Prostate gland (tissue), 2 donors: ENCODE measurements at regions not wholly inside any gene's neighbourhood (a gene's known extent, or its start where the extent isn't known, plus 50 kb on each side); places are given as distances from the start of the nearest gene placed in this dataset.

Experiments
- DNase-seq: peaks from one replicate; pipeline ENCODE4 v3.0.0-alpha.2; 2019; ENCODE audit warnings: low spot score
- H3K27ac ChIP-seq, 2 donors: fragments of 200-600 bp; sonication (generic); 2 replicates each; pipeline ENCODE4 v1.5.1; 2017 to 2019
- H3K27me3 ChIP-seq: fragments of 200-600 bp; sonication (generic); replicated peaks from 2 replicates; pipeline ENCODE4 v1.5.1; 2019; ENCODE audit not compliant: insufficient read depth
- H3K36me3 ChIP-seq, 2 donors: fragments of 200-600 bp; sonication (generic); 1 replicate in 1 of 2; 2 replicates in 1 of 2; pipeline versions ENCODE4 v1.5.1 to v1.8.1; 2017 to 2019
- H3K4me1 ChIP-seq: fragments of 200-600 bp; sonication (generic); replicated peaks from 2 replicates; pipeline ENCODE4 v1.5.1; 2019
- H3K4me3 ChIP-seq, 2 donors: fragments of 200-600 bp; sonication (generic); 2 replicates each; pipeline ENCODE4 v1.5.1; 2017 to 2019
- H3K9me3 ChIP-seq: fragments of 200-600 bp; sonication (generic); 2 replicates; pipeline ENCODE4 v1.5.1; 2017
- POLR2A ChIP-seq: fragments of 450-650 bp; IDR thresholded peaks from one replicate; pipeline ENCODE4 v1.6.1; 2016; ENCODE audit warnings: antibody characterized with exemption, mild to moderate bottlenecking
- POLR2AphosphoS5 ChIP-seq: sonication (generic); formaldehyde crosslinking; IDR thresholded peaks from one replicate; pipeline ENCODE4 v1.6.1; 2017; ENCODE audit warnings: antibody characterized with exemption
- WGBS: methylation state at CpG from one replicate; pipeline ENCODE4 v1.1.5; 2018; 5-methylcytosine and 5-hydroxymethylcytosine counted together
- intact Hi-C: fragments of 100-400 bp; cut with DNase I; formaldehyde crosslinking; loops from one replicate; pipeline ENCODE4 v1.14.2; 2022
- TF ChIP-seq, protein P1 (sequence below), 4 experiments: fragments of 200-600 bp in 2 of 4; fragments of 450-650 bp in 2 of 4; sonication (generic) in 2 of 4; IDR thresholded peaks; 1 replicate in 3 of 4; 2 replicates in 1 of 4; pipeline ENCODE4 v1.5.1; 2016 to 2019; ENCODE audit warnings: antibody characterized with exemption in 4 of 4, mild to moderate bottlenecking in 2 of 4, moderate library complexity in 2 of 4

DNA sequence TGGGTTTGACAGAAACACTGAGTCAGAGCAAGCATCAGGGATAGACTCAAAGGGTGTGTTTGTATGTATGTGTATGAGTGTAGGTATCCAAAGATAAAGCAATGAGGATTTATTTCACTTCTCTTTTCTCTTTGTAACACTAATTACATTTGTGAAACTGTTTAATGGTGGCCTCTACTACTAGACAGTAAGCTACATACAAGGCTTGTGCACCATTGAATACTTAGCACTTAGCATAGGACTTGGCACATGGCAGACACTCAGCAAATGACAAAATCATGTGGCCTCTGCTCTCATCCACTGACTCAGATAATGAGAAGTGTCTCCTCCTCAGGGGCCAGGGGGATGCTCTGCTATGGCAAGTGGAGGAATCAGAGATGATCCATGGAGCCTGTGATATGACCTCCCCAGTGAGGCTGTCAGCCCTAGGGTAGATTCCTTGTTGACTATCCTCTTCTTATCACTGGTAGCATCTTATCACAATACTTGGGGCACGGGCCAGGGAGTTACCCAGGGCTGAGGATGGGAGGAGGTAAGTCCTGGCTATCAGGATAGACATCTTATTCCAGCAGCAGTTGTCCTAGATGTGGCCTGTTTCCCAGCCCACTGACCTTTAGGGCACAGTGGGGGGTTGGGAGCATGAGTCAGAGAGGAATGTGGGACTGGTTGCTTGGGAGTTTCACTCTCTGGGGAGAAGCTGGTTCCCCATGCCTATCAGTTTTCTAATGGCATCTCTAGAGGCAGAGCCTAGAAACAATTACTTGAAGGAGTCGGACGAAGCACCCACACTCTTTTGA lies 71.2 kb upstream of the HOXC13 start:
- WGBS = 21% methylated on average over 3 of the region's 3 CpGs
- TF ChIP-seq POLR2AphosphoS5 (no peak), POLR2A (no peak)
- TF ChIP-seq, protein P1, sequence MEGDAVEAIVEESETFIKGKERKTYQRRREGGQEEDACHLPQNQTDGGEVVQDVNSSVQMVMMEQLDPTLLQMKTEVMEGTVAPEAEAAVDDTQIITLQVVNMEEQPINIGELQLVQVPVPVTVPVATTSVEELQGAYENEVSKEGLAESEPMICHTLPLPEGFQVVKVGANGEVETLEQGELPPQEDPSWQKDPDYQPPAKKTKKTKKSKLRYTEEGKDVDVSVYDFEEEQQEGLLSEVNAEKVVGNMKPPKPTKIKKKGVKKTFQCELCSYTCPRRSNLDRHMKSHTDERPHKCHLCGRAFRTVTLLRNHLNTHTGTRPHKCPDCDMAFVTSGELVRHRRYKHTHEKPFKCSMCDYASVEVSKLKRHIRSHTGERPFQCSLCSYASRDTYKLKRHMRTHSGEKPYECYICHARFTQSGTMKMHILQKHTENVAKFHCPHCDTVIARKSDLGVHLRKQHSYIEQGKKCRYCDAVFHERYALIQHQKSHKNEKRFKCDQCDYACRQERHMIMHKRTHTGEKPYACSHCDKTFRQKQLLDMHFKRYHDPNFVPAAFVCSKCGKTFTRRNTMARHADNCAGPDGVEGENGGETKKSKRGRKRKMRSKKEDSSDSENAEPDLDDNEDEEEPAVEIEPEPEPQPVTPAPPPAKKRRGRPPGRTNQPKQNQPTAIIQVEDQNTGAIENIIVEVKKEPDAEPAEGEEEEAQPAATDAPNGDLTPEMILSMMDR (IDR thresholded peaks at IDR 0.05) = no peak
- Histone ChIP-seq H3K27me3 (no peaks in the 10 kb centered on the region), H3K9me3 (no peaks in the 10 kb centered on the region), H3K4me3 (no peak overlapping the region), H3K4me1 (no peaks in the 10 kb centered on the region), H3K27ac (no peak overlapping the region), H3K36me3 (no peaks in the 10 kb centered on the region)
- intact Hi-C loops = no loop called here
- DNase-seq = no peak

DNA sequence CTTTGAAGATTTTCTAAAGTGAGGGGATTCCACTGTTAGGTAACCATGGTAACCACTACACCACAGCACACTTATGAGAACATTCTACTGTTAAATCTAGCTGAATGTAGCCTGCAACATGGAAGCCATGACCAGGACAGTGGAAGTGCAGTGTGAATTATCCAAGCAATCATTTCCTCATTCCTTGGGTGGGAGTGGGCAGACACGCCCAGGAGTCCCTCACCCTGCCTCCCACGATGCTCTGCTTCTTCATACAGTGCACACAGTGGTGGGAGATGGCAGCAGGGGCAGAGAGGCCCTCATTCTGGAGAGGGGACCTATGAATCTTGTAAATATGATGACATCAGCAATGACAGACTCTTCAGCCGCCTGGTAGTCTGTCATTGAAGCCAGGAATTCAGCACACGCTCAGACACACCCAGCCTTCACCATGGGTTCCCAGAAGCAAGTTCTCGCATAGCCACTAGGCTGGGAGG lies 70.1 kb upstream of the HOXC13 start:
- intact Hi-C loops = no loop called here

DNA sequence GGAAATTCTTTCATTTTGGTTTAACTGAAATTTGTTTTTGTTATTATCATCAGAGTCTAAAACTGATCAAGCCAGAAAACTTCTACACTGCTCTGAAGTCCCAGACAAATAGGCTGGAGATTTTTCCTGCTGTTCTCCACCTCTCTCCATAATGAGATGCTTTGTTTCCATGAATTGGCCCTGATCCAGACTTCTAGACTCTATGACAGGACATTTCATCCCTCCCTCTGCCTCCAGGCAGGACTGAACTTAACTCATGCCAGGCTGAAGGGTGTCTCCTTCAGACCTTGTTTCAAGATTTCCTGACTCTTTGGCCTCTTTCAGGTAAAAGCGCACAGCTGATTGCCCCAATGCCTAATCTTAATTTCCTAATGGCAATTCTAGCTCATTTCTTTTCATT lies 69.1 kb upstream of the HOXC13 start:
- Histone ChIP-seq H3K36me3 (no peaks in the 10 kb centered on the region), H3K4me3 (no peak overlapping the region), H3K27ac (no peak overlapping the region), H3K27me3 (no peaks in the 10 kb centered on the region), H3K9me3 (no peaks in the 10 kb centered on the region), H3K4me1 (no peaks in the 10 kb centered on the region)
- WGBS = 90% methylated on average over 1 of the region's 1 CpG
- intact Hi-C loops = no loop called here
- no peak for DNase-seq
- TF ChIP-seq POLR2AphosphoS5 = no peak
- TF ChIP-seq, protein P1 (IDR thresholded peaks at IDR 0.05) = no peak
- TF ChIP-seq POLR2A = no peak

More for the DNA sequence above, 70.1 kb upstream of the HOXC13 start:
- Histone ChIP-seq H3K4me3 (no peak overlapping the region), H3K9me3 (no peaks in the 10 kb centered on the region), H3K27ac (no peak overlapping the region), H3K4me1 (no peaks in the 10 kb centered on the region), H3K36me3 (no peaks in the 10 kb centered on the region), H3K27me3 (no peaks in the 10 kb centered on the region)
- TF ChIP-seq POLR2A (no peak), POLR2AphosphoS5 (no peak)
- TF ChIP-seq, protein P1 (IDR thresholded peaks at IDR 0.05) = no peak
- DNase-seq = no peak
- 64% methylated on average over 5 of the region's 5 CpGs for WGBS

DNA sequence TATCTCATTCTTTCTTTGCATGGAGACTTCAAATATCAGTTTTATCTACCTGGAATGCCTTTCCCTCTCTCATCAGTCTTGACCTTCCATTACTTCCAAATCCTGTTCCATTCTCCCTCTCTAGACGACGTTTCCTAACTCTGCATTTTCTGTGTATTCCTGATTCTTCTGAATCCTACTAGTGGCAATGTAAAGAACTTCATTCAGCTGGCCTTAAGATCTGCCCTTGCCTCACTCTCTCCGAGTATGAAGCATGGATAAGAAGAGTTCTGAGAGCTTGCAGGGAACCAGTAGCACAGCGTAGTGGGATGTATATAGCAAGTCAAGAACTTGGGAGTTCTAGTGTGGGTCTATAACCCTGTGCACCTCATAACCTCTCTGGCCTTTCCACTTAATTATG lies 68.5 kb upstream of the HOXC13 start:
- DNase-seq = no peak
- H3K9me3 ChIP-seq = no peaks in the 10 kb centered on the region
- intact Hi-C loops = no loop called here
- H3K4me3 ChIP-seq = no peak overlapping the region
- no peak overlapping the region for H3K27ac ChIP-seq
- no peaks in the 10 kb centered on the region for H3K36me3 ChIP-seq
- 77% methylated on average over 4 of the region's 4 CpGs for WGBS
- H3K27me3 ChIP-seq = no peaks in the 10 kb centered on the region
- TF ChIP-seq POLR2AphosphoS5 (no peak), POLR2A (no peak)
- TF ChIP-seq, protein P1 (IDR thresholded peaks at IDR 0.05) = no peak
- H3K4me1 ChIP-seq = no peaks in the 10 kb centered on the region

DNA sequence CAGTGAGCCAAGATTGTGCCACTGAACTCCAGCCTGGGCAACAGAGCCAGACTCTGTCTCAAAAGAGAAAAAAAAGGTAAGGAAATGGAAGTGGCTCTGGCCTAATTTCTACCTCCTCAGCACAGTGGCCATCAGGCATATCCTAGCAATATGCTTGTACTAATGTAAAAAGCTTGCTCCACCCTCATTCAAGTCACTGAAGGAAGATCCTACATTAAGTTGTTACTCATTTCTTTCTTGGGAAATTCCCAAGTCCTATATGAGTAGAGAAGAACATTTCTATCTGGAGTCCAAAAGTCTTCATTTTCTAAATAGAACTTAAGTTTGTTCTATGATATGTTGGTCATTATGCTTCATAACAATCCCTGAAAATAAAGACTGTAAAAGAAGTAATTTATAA lies 67.3 kb upstream of the HOXC13 start:
- no peak for TF ChIP-seq POLR2A
- TF ChIP-seq POLR2AphosphoS5 = no peak
- TF ChIP-seq, protein P1 (IDR thresholded peaks at IDR 0.05) = no peak
- DNase-seq = no peak
- no peaks in the 10 kb centered on the region for H3K9me3 ChIP-seq
- no peaks in the 10 kb centered on the region for H3K36me3 ChIP-seq
- no peak overlapping the region for H3K27ac ChIP-seq
- H3K4me1 ChIP-seq = no peaks in the 10 kb centered on the region
- no peaks in the 10 kb centered on the region for H3K27me3 ChIP-seq
- no peak overlapping the region for H3K4me3 ChIP-seq
- intact Hi-C loops = no loop called here
